HG03066 (cell line): ENCODE measurements at regions not wholly inside any gene's neighbourhood (a gene's known extent, or its start where the extent isn't known, plus 50 kb on each side); places are given as distances from the start of the nearest gene placed in this dataset.
"Not testable (repeated sequence)": the region's sequence is repeated elsewhere in the genome, so short reads cannot be mapped to it uniquely, and the experiment has no call there.

Experiments
- ATAC-seq: cut with Tn5 transposase; IDR thresholded peaks from one replicate; pipeline ENCODE4 v1.9.1; 2021; ENCODE audit warnings: low read depth; ENCODE audit not compliant: unreplicated experiment

GRCh38 chr1:55314740-55315139 is 99.6 kb upstream of the USP24 start:
- ATAC-seq = no peak

- ATAC-seq = no peak
Measured at GRCh38 chr1:55313903-55314302, 98.7 kb upstream of the USP24 start.

- no peak for ATAC-seq
Measured at GRCh38 chr1:55311979-55312378, 96.8 kb upstream of the USP24 start.

- no peak for ATAC-seq
Measured at GRCh38 chr1:55311057-55311641, 96.0 kb upstream of the USP24 start.

- ATAC-seq = no peak
Measured at GRCh38 chr1:55310505-55310971, 95.4 kb upstream of the USP24 start.

GRCh38 chr1:55309786-55310504 is 94.8 kb upstream of the USP24 start:
- ATAC-seq = no peak

GRCh38 chr1:55309053-55309452 is 93.9 kb upstream of the USP24 start:
- ATAC-seq = no peak

GRCh38 chr1:55305735-55306134 is 90.6 kb upstream of the USP24 start:
- no peak for ATAC-seq

GRCh38 chr1:55304229-55304740 is 89.1 kb upstream of the USP24 start:
- no peak for ATAC-seq

GRCh38 chr1:55302972-55303371 is 87.8 kb upstream of the USP24 start:
- ATAC-seq = no peak

GRCh38 chr1:55301912-55302311 is 86.7 kb upstream of the USP24 start:
- ATAC-seq = no peak

- ATAC-seq = no peak
Measured at GRCh38 chr1:55300975-55301374, 85.8 kb upstream of the USP24 start.

- no peak for ATAC-seq
Measured at GRCh38 chr1:55298167-55298894, 83.2 kb upstream of the USP24 start.

- ATAC-seq = not testable (repeated sequence)
Measured at GRCh38 chr1:55296247-55296646, 81.1 kb upstream of the USP24 start.

GRCh38 chr1:55289614-55290013 is 74.5 kb upstream of the USP24 start:
- ATAC-seq = no peak

- no peak for ATAC-seq
Measured at GRCh38 chr1:55289042-55289441, 73.9 kb upstream of the USP24 start.

- ATAC-seq = peak; percentile 89
Measured at GRCh38 chr1:55288245-55288644, 73.1 kb upstream of the USP24 start.

- peak; percentile 38 for ATAC-seq
Measured at GRCh38 chr1:55287723-55288122, 72.6 kb upstream of the USP24 start.

- no peak for ATAC-seq
Measured at GRCh38 chr1:55286856-55287602, 71.9 kb upstream of the USP24 start.

- no peak for ATAC-seq
Measured at GRCh38 chr1:55285834-55286233, 70.7 kb upstream of the USP24 start.

GRCh38 chr1:55284856-55285255 is 69.7 kb upstream of the USP24 start:
- ATAC-seq = no peak
